ENCODE measurements at regions not wholly inside any gene's neighbourhood (a gene's known extent, or its start where the extent isn't known, plus 50 kb on each side); places are given as distances from the start of the nearest gene placed in this dataset.

GRCh38 chr2:217684431-217685254 is 318.2 kb downstream of the TNS1 start:
- peaks cover 12% of the 10 kb centered on the region for H3F3A ChIP-seq (ENCODE audit: insufficient read depth, low read depth)
- peaks cover 27% of the 10 kb centered on the region for H3K4me1 ChIP-seq (replicated peaks; ENCODE audit: insufficient read depth)
- H3K27ac ChIP-seq = peak overlapping the region; percentile 74
- H3K9me2 ChIP-seq (ENCODE audit: insufficient read depth) = no peaks in the 10 kb centered on the region
- no peaks in the 10 kb centered on the region for H3K9me3 ChIP-seq (ENCODE audit: insufficient read depth, low read depth)
- H3K36me3 ChIP-seq (ENCODE audit: low read depth) = no peaks in the 10 kb centered on the region
- H3K4me2 ChIP-seq = peak overlapping the region; percentile 63
- DNase-seq = no peak
- no TSS peak for BruUV-seq (replicated peaks)
- ChIA-PET POLR2A (ENCODE audit: unreplicated experiment) (interaction anchor here (0.6 kb wide), 1 partner anchor 12 kb away, joined by 5 read pairs; no protein-coding TSS in a partner anchor), CTCF (interaction anchor here (1.0 kb wide), 1 partner anchor 34 kb away, joined by 3 read pairs; no protein-coding TSS in a partner anchor)
- no peaks in the 10 kb centered on the region for H4K20me1 ChIP-seq (ENCODE audit: insufficient read depth)
- TF ChIP-seq EZH2 (IDR thresholded peaks at IDR 0.05; ENCODE audit: low read depth) = no peak
- no peak for TF ChIP-seq CTCF (conservative IDR thresholded peaks at IDR 0.05)
- intact Hi-C loops (cut with micrococcal nuclease; ENCODE audit: unreplicated experiment) = loop anchor here (2.0 kb wide), 1 partner anchor 22 kb away; no protein-coding TSS in a partner anchor
- H3K4me3 ChIP-seq = no peak overlapping the region
- no peaks in the 10 kb centered on the region for H3K27me3 ChIP-seq (ENCODE audit: insufficient read depth, low read depth)
- no peak overlapping the region for H2AFZ ChIP-seq
- H3K79me2 ChIP-seq (ENCODE audit: low read depth) = no peaks in the 10 kb centered on the region

GRCh38 chr2:217683106-217683870 is 319.5 kb downstream of the TNS1 start:
- TF ChIP-seq EZH2 (IDR thresholded peaks at IDR 0.05; ENCODE audit: low read depth) (no peak), CTCF (conservative IDR thresholded peaks at IDR 0.05) (no peak)
- Histone ChIP-seq H3K9me3 (ENCODE audit: insufficient read depth, low read depth) (no peaks in the 10 kb centered on the region), H3K4me2 (no peak overlapping the region), H3K79me2 (ENCODE audit: low read depth) (no peaks in the 10 kb centered on the region), H3K4me3 (no peak overlapping the region), H2AFZ (no peak overlapping the region), H3F3A (ENCODE audit: insufficient read depth, low read depth) (peaks cover 12% of the 10 kb centered on the region), H4K20me1 (ENCODE audit: insufficient read depth) (no peaks in the 10 kb centered on the region), H3K9me2 (ENCODE audit: insufficient read depth) (no peaks in the 10 kb centered on the region), H3K27me3 (ENCODE audit: insufficient read depth, low read depth) (no peaks in the 10 kb centered on the region), H3K36me3 (ENCODE audit: low read depth) (no peaks in the 10 kb centered on the region), H3K27ac (no peak overlapping the region), H3K4me1 (replicated peaks; ENCODE audit: insufficient read depth) (peaks cover 27% of the 10 kb centered on the region)
- ChIA-PET CTCF (no interaction called here), POLR2A (ENCODE audit: unreplicated experiment) (no interaction called here)
- intact Hi-C loops (cut with micrococcal nuclease; ENCODE audit: unreplicated experiment) = no loop called here
- DNase-seq = no peak
- no TSS peak for BruUV-seq (replicated peaks)

- intact Hi-C loops (cut with micrococcal nuclease; ENCODE audit: unreplicated experiment) = no loop called here
- no peak overlapping the region for H3K27ac ChIP-seq
- H3K4me1 ChIP-seq (replicated peaks; ENCODE audit: insufficient read depth) = peaks cover 27% of the 10 kb centered on the region
- BruUV-seq (replicated peaks) = no TSS peak
- no peak overlapping the region for H3K4me3 ChIP-seq
- POLR2A ChIA-PET (ENCODE audit: unreplicated experiment) = no interaction called here
- DNase-seq = no peak
- no peak for TF ChIP-seq CTCF (conservative IDR thresholded peaks at IDR 0.05)
- TF ChIP-seq EZH2 (IDR thresholded peaks at IDR 0.05; ENCODE audit: low read depth) = no peak
- H4K20me1 ChIP-seq (ENCODE audit: insufficient read depth) = no peaks in the 10 kb centered on the region
- CTCF ChIA-PET = no interaction called here
- H3K79me2 ChIP-seq (ENCODE audit: low read depth) = no peaks in the 10 kb centered on the region
- H3K4me2 ChIP-seq = no peak overlapping the region
- H3K9me2 ChIP-seq (ENCODE audit: insufficient read depth) = no peaks in the 10 kb centered on the region
- H3K36me3 ChIP-seq (ENCODE audit: low read depth) = no peaks in the 10 kb centered on the region
- H3F3A ChIP-seq (ENCODE audit: insufficient read depth, low read depth) = peaks cover 12% of the 10 kb centered on the region
- H2AFZ ChIP-seq = no peak overlapping the region
- no peaks in the 10 kb centered on the region for H3K9me3 ChIP-seq (ENCODE audit: insufficient read depth, low read depth)
- H3K27me3 ChIP-seq (ENCODE audit: insufficient read depth, low read depth) = no peaks in the 10 kb centered on the region
These were observed 321.0 kb downstream of the TNS1 start for GRCh38 chr2:217681791-217682190.

Measured in PC-9 (cell line).